Spleen (tissue), 11 donors: ENCODE measurements at regions not wholly inside any gene's neighbourhood (a gene's known extent, or its start where the extent isn't known, plus 50 kb on each side); places are given as distances from the start of the nearest gene placed in this dataset.

ENCODE experiments used
- DNase-seq: peaks from one replicate; pipeline ENCODE4 v3.0.0-alpha.2; 2020
- H3K27ac ChIP-seq, 8 donors: fragments of 200-600 bp; sonication (generic) in 7 of 8; 1 replicate in 4 of 8; 2 replicates in 4 of 8; pipeline versions ENCODE4 v1.5.0 to v1.8.0; 2016 to 2021; ENCODE audit warnings: inconsistent platforms in 4 of 8, mild to moderate bottlenecking in 4 of 8, moderate library complexity in 1 of 8
- H3K27me3 ChIP-seq, 7 donors: fragments of 200-600 bp; sonication (generic) in 6 of 7; replicated peaks in 1 of 7; 1 replicate in 4 of 7; 2 replicates in 3 of 7; pipeline versions ENCODE4 v1.5.0 to v1.8.0; 2016 to 2021; ENCODE audit warnings: inconsistent platforms in 3 of 7, mild to moderate bottlenecking in 1 of 7
- H3K36me3 ChIP-seq, 6 donors: fragments of 200-600 bp; sonication (generic) in 5 of 6; 1 replicate in 4 of 6; 2 replicates in 2 of 6; pipeline versions ENCODE4 v1.5.0 to v1.8.0; 2016 to 2021; ENCODE audit warnings: inconsistent platforms in 2 of 6
- H3K4me1 ChIP-seq, 6 donors: fragments of 200-600 bp; sonication (generic) in 5 of 6; 1 replicate in 3 of 6; 2 replicates in 3 of 6; pipeline versions ENCODE4 v1.5.0 to v1.8.0; 2016 to 2021; ENCODE audit warnings: inconsistent platforms in 3 of 6
- H3K4me3 ChIP-seq, 8 donors: fragments of 200-600 bp; sonication (generic) in 7 of 8; 1 replicate in 4 of 8; 2 replicates in 4 of 8; pipeline versions ENCODE4 v1.5.0 to v1.8.0; 2016 to 2021; ENCODE audit warnings: inconsistent platforms in 4 of 8, mild to moderate bottlenecking in 4 of 8, moderate library complexity in 2 of 8
- H3K9me3 ChIP-seq, 8 donors: fragments of 200-600 bp; sonication (generic) in 7 of 8; 1 replicate in 4 of 8; 2 replicates in 4 of 8; pipeline versions ENCODE4 v1.5.0 to v1.8.0; 2016 to 2021; ENCODE audit warnings: inconsistent platforms in 4 of 8
- CTCF ChIP-seq, 11 experiments: fragments of 200-600 bp in 7 of 11; fragments of 450-650 bp in 4 of 11; sonication (generic) in 4 of 11; IDR thresholded peaks in 8 of 11; conservative IDR thresholded peaks in 3 of 11; 1 replicate in 7 of 11; 2 replicates in 4 of 11; pipeline versions ENCODE4 v1.4.0 to v1.8.0; 2016 to 2021; ENCODE audit warnings: antibody characterized with exemption in 11 of 11, inconsistent platforms in 4 of 11, mild to moderate bottlenecking in 1 of 11
- POLR2A ChIP-seq, 3 donors: fragments of 450-650 bp; IDR thresholded peaks; one replicate each; pipeline ENCODE4 v1.5.1; 2017; ENCODE audit warnings: antibody characterized with exemption in 3 of 3, mild to moderate bottlenecking in 1 of 3
- POLR2AphosphoS5 ChIP-seq, 3 donors: sonication (generic); formaldehyde crosslinking; IDR thresholded peaks; one replicate each; pipeline ENCODE4 v1.5.1; 2017; ENCODE audit warnings: antibody characterized with exemption in 3 of 3
- WGBS, 5 donors: extraction: QIAGEN DNeasy Blood & Tissue Kit in 3 of 5; methylation state at CpG; one replicate each; pipeline versions ENCODE4 v1.1.5 to v1.1.7; 2013 to 2018; 5-methylcytosine and 5-hydroxymethylcytosine counted together
- intact Hi-C: fragments of 100-400 bp; cut with DNase I; formaldehyde crosslinking; loops from one replicate; pipeline ENCODE4 v1.15.0; 2023; ENCODE audit warnings: low total_unique reads
- donor health status: healthy with polysubstance abuse.
- donor health status: DM: no; HTN: no; CAD: no; lungs with moderate emphysema.
- donor health status: DM: no; HTN: no; CAD: no.
- donor health status: Bipolar disorder and iron deficiency.
- donor health status: healthy.
- donor health status: DM: no; HTN: no; CAD: no.
- donor health status: DM: yes; HTN: yes; CAD: no.

DNA sequence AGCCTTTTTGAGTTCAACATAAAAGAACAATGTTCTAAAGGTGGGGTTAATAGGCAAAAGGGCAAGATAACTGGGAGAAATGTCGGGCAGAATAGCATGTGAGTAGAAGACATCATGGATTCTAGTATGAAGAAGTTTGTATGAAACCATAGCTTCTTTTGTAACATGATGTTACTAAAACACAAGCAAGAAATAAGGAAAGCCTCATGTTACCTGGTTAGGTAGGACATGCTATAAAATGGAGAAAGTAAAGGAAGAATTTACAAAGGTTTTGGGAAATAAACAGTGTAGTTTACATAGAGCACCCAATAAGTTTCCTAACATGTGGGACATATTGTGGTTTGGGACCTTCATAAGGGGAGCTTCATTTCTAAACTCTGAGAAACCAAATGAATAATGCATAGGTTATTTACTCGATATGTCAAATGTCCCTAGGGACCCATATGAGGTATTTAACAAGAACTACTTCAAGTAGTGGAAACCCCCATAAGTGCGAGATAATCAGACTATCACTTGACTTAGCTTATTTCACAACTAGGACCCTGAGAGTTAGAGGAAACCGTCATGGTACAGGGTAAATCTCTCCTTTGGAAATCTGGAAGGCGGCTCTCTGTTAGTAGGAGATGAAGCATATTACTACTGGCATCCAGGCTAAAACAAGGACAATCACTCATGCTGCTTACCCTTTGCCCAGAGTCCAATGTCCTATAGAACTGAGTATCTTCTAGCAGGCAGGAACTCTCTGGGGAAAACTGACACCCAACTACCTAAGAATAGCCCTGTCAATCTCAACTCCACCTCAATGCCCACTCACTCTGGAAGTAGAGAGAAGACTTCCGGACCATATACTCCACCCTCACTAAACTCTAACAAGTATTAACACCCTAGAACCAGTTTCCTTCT lies 57.5 kb downstream of the ILRUN start:
- H3K27ac ChIP-seq = no peak overlapping the region
- H3K4me3 ChIP-seq = no peak overlapping the region
- TF ChIP-seq CTCF (IDR thresholded peaks at IDR 0.05 in 8 of 11, conservative IDR thresholded peaks at IDR 0.05 in 3 of 11) (no peak), POLR2A (IDR thresholded peaks at IDR 0.05) (no peak), POLR2AphosphoS5 (IDR thresholded peaks at IDR 0.05) (no peak)
- H3K9me3 ChIP-seq = no peaks in the 10 kb centered on the region
- no peaks in the 10 kb centered on the region for H3K27me3 ChIP-seq
- WGBS, 5 donors = 68 to 82% (median 75%) methylated on average over 6 of the region's 6 CpGs
- intact Hi-C loops = no loop called here
- no peak for DNase-seq
- H3K36me3 ChIP-seq = peaks cover 0 to 35% (median 5%) of the 10 kb centered on the region in 6 donors
- peaks cover 0 to 46% (median 5%) of the 10 kb centered on the region in 6 donors for H3K4me1 ChIP-seq

GRCh38 chr6:34633785-34634184 lies 62.8 kb downstream of the ILRUN start:
- TF ChIP-seq POLR2A (IDR thresholded peaks at IDR 0.05) (no peak), CTCF (IDR thresholded peaks at IDR 0.05 in 8 of 11, conservative IDR thresholded peaks at IDR 0.05 in 3 of 11) (no peak), POLR2AphosphoS5 (IDR thresholded peaks at IDR 0.05) (no peak)
- no peak for DNase-seq
- Histone ChIP-seq H3K4me1 (peaks cover 0 to 36% (median 2%) of the 10 kb centered on the region in 6 donors), H3K27me3 (no peaks in the 10 kb centered on the region), H3K9me3 (no peaks in the 10 kb centered on the region), H3K27ac (no peak overlapping the region), H3K36me3 (peaks cover 0 to 36% (median 0%) of the 10 kb centered on the region in 6 donors), H3K4me3 (no peak overlapping the region)
- WGBS, 5 donors = 43 to 60% (median 56%) methylated on average over 2 of the region's 2 CpGs
- intact Hi-C loops = no loop called here

- Histone ChIP-seq H3K9me3 (no peaks in the 10 kb centered on the region), H3K27ac (no peak overlapping the region), H3K4me1 (peaks cover 0 to 31% (median 2%) of the 10 kb centered on the region in 6 donors), H3K27me3 (no peaks in the 10 kb centered on the region), H3K36me3 (peaks cover 0 to 38% (median 0%) of the 10 kb centered on the region in 6 donors), H3K4me3 (no peak overlapping the region)
- no peak for DNase-seq
- intact Hi-C loops = no loop called here
- TF ChIP-seq CTCF (IDR thresholded peaks at IDR 0.05 in 8 of 11, conservative IDR thresholded peaks at IDR 0.05 in 3 of 11) (no peak), POLR2AphosphoS5 (IDR thresholded peaks at IDR 0.05) (no peak), POLR2A (IDR thresholded peaks at IDR 0.05) (no peak)
- WGBS, 5 donors = 91 to 99% (median 96%) methylated on average over 2 of the region's 2 CpGs
These were observed 63.3 kb downstream of the ILRUN start for GRCh38 chr6:34633256-34633655.

GRCh38 chr6:34630040-34630439 lies 66.5 kb downstream of the ILRUN start:
- 79 to 91% (median 89%) methylated on average over 6 of the region's 6 CpGs for WGBS, 5 donors
- peaks cover 0 to 26% (median 0%) of the 10 kb centered on the region in 6 donors for H3K36me3 ChIP-seq
- H3K4me3 ChIP-seq = no peak overlapping the region
- no peak overlapping the region for H3K27ac ChIP-seq
- TF ChIP-seq POLR2AphosphoS5 (IDR thresholded peaks at IDR 0.05) (no peak), CTCF (IDR thresholded peaks at IDR 0.05 in 8 of 11, conservative IDR thresholded peaks at IDR 0.05 in 3 of 11) (no peak)
- no peak for DNase-seq
- no peaks in the 10 kb centered on the region for H3K27me3 ChIP-seq
- no peaks in the 10 kb centered on the region for H3K9me3 ChIP-seq
- peaks cover 0 to 5% (median 2%) of the 10 kb centered on the region in 6 donors for H3K4me1 ChIP-seq
- intact Hi-C loops = no loop called here
